WTC11 (cell line): ENCODE measurements at regions not wholly inside any gene's neighbourhood (a gene's known extent, or its start where the extent isn't known, plus 50 kb on each side); places are given as distances from the start of the nearest gene placed in this dataset.

Source experiments
- ATAC-seq: fragments of 200-7000 bp; cut with Tn5 transposase; 2 replicates; pipeline ENCODE4 v1.10.0; 2021; ENCODE audit warnings: mild to moderate bottlenecking, moderate library complexity
- CTCF ChIA-PET: fragments of 300-600 bp; sonication (Branson Sonifier 250); formaldehyde crosslinking; loops from one replicate; lab custom pipeline; 2021; ENCODE audit warnings: antibody characterized with exemption; lab: Charles Lee
- POLR2A ChIA-PET: fragments of 350-600 bp; sonication (Branson Sonifier 250); formaldehyde crosslinking; loops from one replicate; lab custom pipeline; 2021; ENCODE audit warnings: antibody characterized with exemption; lab: Charles Lee
- DNase-seq: peaks from one replicate; pipeline ENCODE4 v3.0.0; 2021; ENCODE audit warnings: low spot score
- H3K27ac Mint-ChIP-seq: 2 replicates; pipeline ENCODE4 v1.8.0; 2021; ENCODE audit warnings: mixed read lengths
- H3K27me3 Mint-ChIP-seq: 2 replicates; pipeline ENCODE4 v1.8.0; 2021; ENCODE audit warnings: low read depth, mild to moderate bottlenecking, moderate library complexity, mixed read lengths
- H3K36me3 Mint-ChIP-seq: 2 replicates; pipeline ENCODE4 v1.8.0; 2021; ENCODE audit warnings: mixed read lengths
- H3K4me1 Mint-ChIP-seq: 2 replicates; pipeline ENCODE4 v1.8.0; 2022; ENCODE audit warnings: mixed read lengths
- H3K4me3 Mint-ChIP-seq: 2 replicates; pipeline ENCODE4 v1.8.0; 2021; ENCODE audit warnings: mild to moderate bottlenecking, moderate library complexity, mixed read lengths
- H3K9me3 Mint-ChIP-seq: 2 replicates; pipeline ENCODE4 v1.8.0; 2021; ENCODE audit warnings: mixed read lengths
- ATF2 ChIP-seq: sonication (generic); formaldehyde crosslinking; IDR thresholded peaks from 2 replicates; pipeline ENCODE4 v1.8.1; 2022; ENCODE audit warnings: low read depth, missing genetic modification reagents, borderline replicate concordance
- ATF3 ChIP-seq: sonication (generic); formaldehyde crosslinking; conservative IDR thresholded peaks from 2 replicates; pipeline ENCODE4 v1.8.1; 2022; ENCODE audit warnings: mild to moderate bottlenecking, missing genetic modification reagents
- ATF6 ChIP-seq: sonication (generic); formaldehyde crosslinking; IDR thresholded peaks from 2 replicates; pipeline ENCODE4 v1.8.1; 2023; ENCODE audit warnings: mild to moderate bottlenecking, missing genetic modification reagents
- CREB1 ChIP-seq: sonication (generic); formaldehyde crosslinking; IDR thresholded peaks from 2 replicates; pipeline ENCODE4 v1.8.0; 2023; ENCODE audit warnings: mild to moderate bottlenecking, missing genetic modification reagents
- CREM ChIP-seq: sonication (generic); formaldehyde crosslinking; IDR thresholded peaks from 2 replicates; pipeline ENCODE4 v1.8.1; 2022; ENCODE audit warnings: mild to moderate bottlenecking, missing genetic modification reagents, moderate library complexity
- E2F1 ChIP-seq: sonication (generic); formaldehyde crosslinking; IDR thresholded peaks from 2 replicates; pipeline ENCODE4 v1.8.0; 2022; ENCODE audit warnings: mild to moderate bottlenecking, missing genetic modification reagents
- FOXP1 ChIP-seq: sonication (generic); formaldehyde crosslinking; IDR thresholded peaks from 2 replicates; pipeline ENCODE4 v1.8.0; 2022; ENCODE audit warnings: missing genetic modification reagents, mild to moderate bottlenecking, moderate library complexity, borderline replicate concordance
- MLX ChIP-seq: sonication (generic); formaldehyde crosslinking; IDR thresholded peaks from 2 replicates; pipeline ENCODE4 v1.8.1; 2023; ENCODE audit warnings: mild to moderate bottlenecking, missing genetic modification reagents, moderate library complexity
- NR1H2 ChIP-seq: sonication (generic); formaldehyde crosslinking; IDR thresholded peaks from 2 replicates; pipeline ENCODE4 v1.9.0; 2021; ENCODE audit warnings: mild to moderate bottlenecking, moderate library complexity, missing genetic modification reagents
- PRRX2 ChIP-seq: fragments of 250-450 bp; sonication (Bioruptor Pico); IDR thresholded peaks from 2 replicates; pipeline ENCODE4 v1.8.0; 2021; ENCODE audit warnings: mild to moderate bottlenecking
- RORB ChIP-seq: fragments of 250-450 bp; sonication (Bioruptor Pico); IDR thresholded peaks from 2 replicates; pipeline ENCODE4 v1.9.0; 2021; ENCODE audit warnings: mild to moderate bottlenecking
- SMAD3 ChIP-seq: sonication (generic); formaldehyde crosslinking; IDR thresholded peaks from 2 replicates; pipeline ENCODE4 v1.8.0; 2022; ENCODE audit warnings: missing genetic modification reagents, mild to moderate bottlenecking, borderline replicate concordance
- SOX15 ChIP-seq: fragments of 250-450 bp; sonication (Bioruptor Pico); IDR thresholded peaks from 2 replicates; pipeline ENCODE4 v1.9.0; 2021; ENCODE audit warnings: mild to moderate bottlenecking
- TP53 ChIP-seq: sonication (generic); formaldehyde crosslinking; IDR thresholded peaks from 2 replicates; pipeline ENCODE4 v1.8.1; 2023; ENCODE audit warnings: mild to moderate bottlenecking, missing genetic modification reagents
- ZNF232 ChIP-seq: sonication (generic); formaldehyde crosslinking; IDR thresholded peaks from 2 replicates; pipeline ENCODE4 v1.8.0; 2022; ENCODE audit warnings: mild to moderate bottlenecking, missing genetic modification reagents
- ZNF281 ChIP-seq: sonication (generic); formaldehyde crosslinking; IDR thresholded peaks from 2 replicates; pipeline ENCODE4 v1.8.0; 2023; ENCODE audit warnings: mild to moderate bottlenecking, missing genetic modification reagents
- ZNF532 ChIP-seq: fragments of 250-450 bp; sonication (Bioruptor Pico); IDR thresholded peaks from 2 replicates; pipeline ENCODE4 v1.9.0; 2021; ENCODE audit warnings: mild to moderate bottlenecking, borderline replicate concordance

GRCh38 chr14:48748151-48748675 lies 838.0 kb downstream of the RPS29 start:
- TF ChIP-seq RORB (CRISPR knock-in tag) (no peak), NR1H2 (CRISPR knock-in tag) (no peak), ZNF532 (CRISPR knock-in tag) (no peak), ATF3 (CRISPR knock-in tag) (no peak), TP53 (CRISPR knock-in tag) (no peak), ATF2 (CRISPR knock-in tag) (no peak), ZNF281 (CRISPR knock-in tag) (no peak), ZNF232 (no peak), CREB1 (CRISPR knock-in tag) (no peak), E2F1 (CRISPR knock-in tag) (no peak), SOX15 (CRISPR knock-in tag) (no peak), MLX (CRISPR knock-in tag) (no peak)
- ChIA-PET CTCF (no interaction called here), POLR2A (no interaction called here)
- Mint-ChIP-seq H3K27me3 (no peaks in the 10 kb centered on the region), H3K4me1 (peaks cover 5% of the 10 kb centered on the region; the same call in 1 of the 2 replicates), H3K36me3 (peaks cover 6% of the 10 kb centered on the region; the same call in 1 of the 2 replicates), H3K4me3 (no peak overlapping the region), H3K9me3 (peaks cover 50% of the 10 kb centered on the region), H3K27ac (no peak overlapping the region)
- no peak for DNase-seq
- ATAC-seq: no peak

- Mint-ChIP-seq H3K27ac (no peak overlapping the region), H3K9me3 (peaks cover 50% of the 10 kb centered on the region), H3K27me3 (no peaks in the 10 kb centered on the region), H3K36me3 (peaks cover 6% of the 10 kb centered on the region; the same call in 1 of the 2 replicates), H3K4me1 (peaks cover 5% of the 10 kb centered on the region; the same call in 1 of the 2 replicates), H3K4me3 (no peak overlapping the region)
- no peak for ATAC-seq
- DNase-seq: no peak
- no peak for TF ChIP-seq PRRX2 (CRISPR knock-in tag)
- TF ChIP-seq CREM (CRISPR knock-in tag): no peak
- no peak for TF ChIP-seq SMAD3 (CRISPR knock-in tag)
- no peak for TF ChIP-seq FOXP1 (CRISPR knock-in tag)
- no peak for TF ChIP-seq ATF6
- ChIA-PET POLR2A (no interaction called here), CTCF (no interaction called here)
Observed at GRCh38 chr14:48747561-48748089, 838.6 kb downstream of the RPS29 start.
